AG04450 (cell line): ENCODE measurements at regions not wholly inside any gene's neighbourhood (a gene's known extent, or its start where the extent isn't known, plus 50 kb on each side); places are given as distances from the start of the nearest gene placed in this dataset.
A peak's percentile ranks its signal among the peaks of the same experiment; 100 is the strongest.

Source experiments
- CTCF ChIA-PET: fragments of 300-600, 350-600 bp; formaldehyde crosslinking; extraction: SDS; loops from one replicate; lab custom pipeline; 2022; ENCODE audit warnings: antibody characterized with exemption, inconsistent platforms; lab: Charles Lee
- POLR2A ChIA-PET: fragments of 350-600 bp; formaldehyde crosslinking; extraction: SDS; loops from one replicate; lab custom pipeline; 2021; ENCODE audit warnings: antibody characterized with exemption, inconsistent platforms; lab: Yijun Ruan, JAX
- DNase-seq: peaks from one replicate; pipeline ENCODE4 v3.0.0-alpha.2; 2011; ENCODE audit warnings: low read depth, low spot score
- H3K27ac ChIP-seq: one replicate; pipeline ENCODE4 v1.5.1; 2012; ENCODE audit warnings: low read depth, low read length, control low read depth
- H3K27me3 ChIP-seq: one replicate; pipeline ENCODE4 v1.6.0; 2012; ENCODE audit warnings: low read length; ENCODE audit not compliant: control insufficient read depth, insufficient read depth
- H3K4me3 ChIP-seq: 2 replicates; pipeline ENCODE4 v1.5.1; 2011; ENCODE audit warnings: mild to moderate bottlenecking, low read depth, low read length, control low read depth
- H3K9me3 ChIP-seq: 2 replicates; pipeline ENCODE4 v1.5.1; 2012; ENCODE audit warnings: low read length; ENCODE audit not compliant: control insufficient read depth, insufficient read depth
- TF ChIP-seq, protein P1 (sequence below): IDR thresholded peaks from 2 replicates; pipeline ENCODE4 v1.5.1; 2011; ENCODE audit warnings: low read depth, low read length, control low read depth, inconsistent platforms

DNA sequence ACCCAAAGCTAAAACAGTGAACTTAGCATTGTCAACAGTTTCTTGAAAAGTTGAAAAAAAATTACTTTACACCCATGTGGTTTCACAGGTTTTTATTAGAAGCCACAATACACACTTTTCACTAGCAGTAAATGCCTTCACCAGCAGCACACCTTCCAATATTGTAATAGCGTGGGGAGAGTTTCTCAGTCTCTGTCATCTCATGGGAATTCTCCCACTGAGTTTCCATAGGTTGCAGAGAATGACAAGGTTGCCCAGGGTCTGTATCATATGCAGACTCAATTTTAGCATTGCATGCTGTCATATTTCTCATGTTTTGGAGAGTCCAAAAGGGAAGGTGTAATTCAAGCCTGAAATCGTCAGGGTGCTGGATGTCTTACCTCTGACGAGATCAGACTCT, 486.1 kb upstream of the TENM3 start:
- ChIA-PET POLR2A (no interaction called here), CTCF (interaction anchor here (0.6 kb wide), 1 partner anchor 784 kb away, joined by 3 read pairs; no protein-coding TSS in a partner anchor)
- Histone ChIP-seq H3K27ac (no peak overlapping the region), H3K9me3 (no peaks in the 10 kb centered on the region), H3K27me3 (no peaks in the 10 kb centered on the region), H3K4me3 (no peak overlapping the region)
- DNase-seq: no peak
- TF ChIP-seq, protein P1, sequence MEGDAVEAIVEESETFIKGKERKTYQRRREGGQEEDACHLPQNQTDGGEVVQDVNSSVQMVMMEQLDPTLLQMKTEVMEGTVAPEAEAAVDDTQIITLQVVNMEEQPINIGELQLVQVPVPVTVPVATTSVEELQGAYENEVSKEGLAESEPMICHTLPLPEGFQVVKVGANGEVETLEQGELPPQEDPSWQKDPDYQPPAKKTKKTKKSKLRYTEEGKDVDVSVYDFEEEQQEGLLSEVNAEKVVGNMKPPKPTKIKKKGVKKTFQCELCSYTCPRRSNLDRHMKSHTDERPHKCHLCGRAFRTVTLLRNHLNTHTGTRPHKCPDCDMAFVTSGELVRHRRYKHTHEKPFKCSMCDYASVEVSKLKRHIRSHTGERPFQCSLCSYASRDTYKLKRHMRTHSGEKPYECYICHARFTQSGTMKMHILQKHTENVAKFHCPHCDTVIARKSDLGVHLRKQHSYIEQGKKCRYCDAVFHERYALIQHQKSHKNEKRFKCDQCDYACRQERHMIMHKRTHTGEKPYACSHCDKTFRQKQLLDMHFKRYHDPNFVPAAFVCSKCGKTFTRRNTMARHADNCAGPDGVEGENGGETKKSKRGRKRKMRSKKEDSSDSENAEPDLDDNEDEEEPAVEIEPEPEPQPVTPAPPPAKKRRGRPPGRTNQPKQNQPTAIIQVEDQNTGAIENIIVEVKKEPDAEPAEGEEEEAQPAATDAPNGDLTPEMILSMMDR: no peak

DNA sequence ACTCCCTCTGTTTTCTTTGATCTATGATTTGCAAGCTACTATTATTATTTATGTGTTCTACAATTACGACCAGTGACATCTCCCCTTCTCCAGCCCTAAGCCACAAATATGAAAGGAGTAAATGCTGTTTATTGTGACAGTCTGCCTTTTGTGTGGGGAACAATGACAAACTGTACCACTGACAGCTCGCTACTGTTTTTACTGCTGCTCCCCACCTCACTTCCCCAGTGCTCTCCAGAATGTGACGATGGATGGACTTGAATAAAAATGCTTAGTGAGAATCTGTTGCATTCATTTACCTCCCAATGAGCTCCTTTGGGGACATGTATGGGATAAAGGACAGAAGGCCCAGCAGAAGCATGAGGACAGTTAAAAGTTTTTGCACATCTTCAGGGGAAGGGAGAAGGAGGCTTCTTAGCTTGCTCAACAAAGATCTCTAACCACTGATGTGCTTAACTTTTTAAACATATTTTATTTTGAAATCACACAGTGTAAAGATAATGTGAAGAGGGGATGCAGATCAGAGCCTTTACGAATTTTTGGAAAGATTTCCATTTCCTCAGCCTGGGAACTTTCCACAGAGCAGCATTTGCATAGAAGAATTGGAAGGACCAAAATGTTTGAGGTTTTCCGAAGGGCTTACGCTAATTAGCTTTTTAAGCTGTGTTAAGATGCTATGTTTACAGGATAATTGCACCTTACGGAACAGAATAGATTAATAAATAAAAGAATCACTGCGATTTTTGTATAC, 485.1 kb upstream of the TENM3 start:
- TF ChIP-seq, protein P1: no peak
- Histone ChIP-seq H3K27me3 (no peaks in the 10 kb centered on the region), H3K27ac (no peak overlapping the region), H3K9me3 (no peaks in the 10 kb centered on the region), H3K4me3 (no peak overlapping the region)
- ChIA-PET CTCF (no interaction called here), POLR2A (no interaction called here)
- DNase-seq: no peak

DNA sequence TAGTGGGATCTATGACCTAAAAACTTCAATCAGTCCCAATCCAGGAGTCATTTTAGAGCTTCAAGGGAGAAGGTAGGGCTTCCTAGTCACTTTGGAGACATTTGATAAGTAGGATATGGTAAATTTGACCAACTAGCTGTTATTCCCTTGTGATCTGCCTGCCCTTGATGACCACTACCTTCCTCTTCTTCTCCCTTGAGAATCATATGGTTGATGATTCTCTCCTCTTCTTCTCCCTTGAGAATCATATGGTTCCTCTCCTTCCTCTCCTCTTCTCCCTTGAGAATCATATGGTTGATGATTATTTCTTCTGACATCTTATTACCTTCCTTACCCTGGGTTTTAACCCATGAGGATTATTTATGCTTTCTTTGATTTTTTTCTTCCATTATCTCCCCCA, 482.6 kb upstream of the TENM3 start:
- no peaks in the 10 kb centered on the region for H3K9me3 ChIP-seq
- no peak for DNase-seq
- TF ChIP-seq, protein P1: no peak
- ChIA-PET POLR2A (no interaction called here), CTCF (no interaction called here)
- no peak overlapping the region for H3K27ac ChIP-seq
- H3K27me3 ChIP-seq: no peaks in the 10 kb centered on the region
- no peak overlapping the region for H3K4me3 ChIP-seq

DNA sequence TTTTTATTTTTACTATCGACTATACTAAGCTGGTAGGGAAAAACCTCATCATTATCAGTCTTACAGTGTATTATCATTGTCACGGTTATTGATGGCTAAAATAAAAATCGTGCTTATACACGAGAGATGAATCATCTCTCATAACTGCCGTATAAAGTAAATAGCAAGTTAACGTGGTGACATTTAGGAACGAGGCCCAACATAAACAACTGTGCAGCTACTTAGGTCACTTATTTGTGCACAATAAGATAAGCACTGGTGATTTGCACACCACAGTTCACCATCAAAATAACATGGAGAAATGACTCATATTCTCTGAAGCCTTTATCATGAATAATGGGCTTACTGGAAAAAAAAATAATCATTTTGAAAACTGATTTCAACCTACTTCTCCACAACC, 482.0 kb upstream of the TENM3 start:
- DNase-seq: peak; percentile 59
- no peaks in the 10 kb centered on the region for H3K9me3 ChIP-seq
- no peaks in the 10 kb centered on the region for H3K27me3 ChIP-seq
- H3K27ac ChIP-seq: no peak overlapping the region
- H3K4me3 ChIP-seq: no peak overlapping the region
- POLR2A ChIA-PET: no interaction called here
- CTCF ChIA-PET: no interaction called here
- TF ChIP-seq, protein P1: no peak

DNA sequence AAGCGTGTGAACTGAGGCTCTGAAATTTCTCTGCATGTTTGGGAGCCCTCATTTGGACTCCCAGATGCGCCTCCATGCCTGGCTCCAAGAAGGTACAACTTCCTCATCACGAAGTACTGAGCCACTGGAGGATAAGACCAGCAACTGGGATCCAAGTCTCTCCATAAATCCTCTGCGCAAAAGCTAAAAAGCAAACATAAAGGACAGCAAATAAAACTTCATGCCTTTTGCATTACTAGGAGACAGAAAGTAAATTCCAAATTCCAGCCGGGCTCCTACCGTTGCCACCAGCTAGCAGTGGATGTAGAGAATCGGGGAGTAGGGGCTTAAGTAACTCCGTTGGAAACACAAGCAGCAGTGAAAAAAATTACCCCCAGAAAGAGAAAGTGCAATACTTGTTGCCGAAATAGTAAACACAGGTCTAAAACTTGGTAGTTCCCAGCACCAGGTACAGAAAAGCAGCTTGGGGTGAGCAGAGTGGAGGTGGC, 477.1 kb upstream of the TENM3 start:
- TF ChIP-seq, protein P1: no peak
- H3K9me3 ChIP-seq: no peaks in the 10 kb centered on the region
- no peaks in the 10 kb centered on the region for H3K27me3 ChIP-seq
- H3K4me3 ChIP-seq: no peak overlapping the region
- ChIA-PET CTCF (no interaction called here), POLR2A (no interaction called here)
- DNase-seq: no peak
- no peak overlapping the region for H3K27ac ChIP-seq
